Peyer's patch (tissue), 4 donors: ENCODE measurements at regions not wholly inside any gene's neighbourhood (a gene's known extent, or its start where the extent isn't known, plus 50 kb on each side); places are given as distances from the start of the nearest gene placed in this dataset.

Experiments used
- CTCF ChIP-seq, 6 experiments: fragments of 450-650 bp in 4 of 6; fragments of 200-600 bp in 2 of 6; sonication (generic) in 1 of 6; IDR thresholded peaks; one replicate each; pipeline ENCODE4 v1.5.1; 2017 to 2019; ENCODE audit warnings: antibody characterized with exemption in 6 of 6, mild to moderate bottlenecking in 3 of 6, moderate library complexity in 1 of 6
- POLR2A ChIP-seq, 2 donors: fragments of 450-650 bp; IDR thresholded peaks; one replicate each; pipeline ENCODE4 v1.5.1; 2017; ENCODE audit warnings: antibody characterized with exemption in 2 of 2, mild to moderate bottlenecking in 2 of 2, moderate library complexity in 2 of 2

GRCh38 chrY:7806592-7807515 is 895.3 kb upstream of the AMELY start:
- TF ChIP-seq CTCF (IDR thresholded peaks at IDR 0.05) (no peak), POLR2A (IDR thresholded peaks at IDR 0.05) (no peak)
